GM12892 (cell line): ENCODE measurements at regions not wholly inside any gene's neighbourhood (a gene's known extent, or its start where the extent isn't known, plus 50 kb on each side); places are given as distances from the start of the nearest gene placed in this dataset.

ENCODE experiments used
- DNase-seq: peaks from one replicate; pipeline ENCODE4 v3.0.0; 2011; ENCODE audit not compliant: insufficient read length
- FAIRE-seq: peaks from 2 replicates; lab custom pipeline; 2011; peaks lifted over from hg19 to GRCh38; lab: Jason Lieb, UNC
- POLR2A ChIP-seq: IDR thresholded peaks from 2 replicates; pipeline ENCODE4 v1.6.1; 2011; ENCODE audit warnings: low read depth, low read length, control low read depth
- POLR2AphosphoS5 ChIP-seq: IDR thresholded peaks from 2 replicates; pipeline ENCODE4 v1.6.1; 2011; ENCODE audit warnings: low read depth, low read length, control low read depth
- TAF1 ChIP-seq: IDR thresholded peaks from 2 replicates; pipeline ENCODE4 v1.6.1; 2011; ENCODE audit warnings: low read depth, mild to moderate bottlenecking, control low read depth, low read length, borderline replicate concordance

DNA sequence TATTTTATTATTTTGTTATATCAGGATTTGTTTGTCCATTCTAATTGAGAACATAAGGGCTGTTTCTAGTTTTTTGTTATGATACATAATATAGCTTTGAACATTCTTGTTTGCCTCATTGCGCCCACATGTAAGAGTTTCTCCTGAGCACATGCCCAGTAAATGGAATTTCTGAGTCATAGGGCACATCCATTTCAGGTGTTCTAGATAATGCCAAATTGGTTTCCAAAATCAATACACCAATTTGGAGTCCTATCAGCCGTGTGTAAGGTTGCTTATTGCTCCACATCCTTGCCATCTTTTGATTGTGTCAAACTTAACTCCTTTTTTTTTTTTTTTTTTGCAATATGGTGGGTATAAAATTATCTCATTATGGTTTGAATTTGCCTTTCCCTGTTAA, 97.9 kb upstream of the RESF1 start:
- TF ChIP-seq POLR2A = no peak
- TF ChIP-seq POLR2AphosphoS5 = no peak
- TF ChIP-seq TAF1 = no peak
- no peak for FAIRE-seq
- DNase-seq = no peak

DNA sequence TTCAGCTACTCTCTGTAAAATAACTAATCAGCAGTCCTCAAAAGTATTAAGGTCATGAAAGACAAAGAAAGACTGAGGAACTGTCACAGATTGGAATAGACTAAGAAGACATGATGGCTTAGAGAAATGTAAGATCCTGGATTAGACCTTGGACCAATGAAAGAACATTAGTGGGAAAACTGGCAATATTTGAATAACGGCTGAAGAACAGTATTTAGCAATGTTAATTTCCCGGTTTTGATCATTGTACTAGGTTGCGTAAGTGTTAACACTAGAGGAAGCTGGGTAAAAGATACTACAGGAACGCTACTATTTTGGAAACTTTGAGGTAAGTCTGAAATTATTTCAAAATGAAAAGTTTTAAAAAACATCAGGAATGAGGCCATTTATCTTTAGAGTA, 98.8 kb upstream of the RESF1 start:
- TF ChIP-seq POLR2A (no peak), POLR2AphosphoS5 (no peak), TAF1 (no peak)
- FAIRE-seq (no peak), DNase-seq (no peak)

DNA sequence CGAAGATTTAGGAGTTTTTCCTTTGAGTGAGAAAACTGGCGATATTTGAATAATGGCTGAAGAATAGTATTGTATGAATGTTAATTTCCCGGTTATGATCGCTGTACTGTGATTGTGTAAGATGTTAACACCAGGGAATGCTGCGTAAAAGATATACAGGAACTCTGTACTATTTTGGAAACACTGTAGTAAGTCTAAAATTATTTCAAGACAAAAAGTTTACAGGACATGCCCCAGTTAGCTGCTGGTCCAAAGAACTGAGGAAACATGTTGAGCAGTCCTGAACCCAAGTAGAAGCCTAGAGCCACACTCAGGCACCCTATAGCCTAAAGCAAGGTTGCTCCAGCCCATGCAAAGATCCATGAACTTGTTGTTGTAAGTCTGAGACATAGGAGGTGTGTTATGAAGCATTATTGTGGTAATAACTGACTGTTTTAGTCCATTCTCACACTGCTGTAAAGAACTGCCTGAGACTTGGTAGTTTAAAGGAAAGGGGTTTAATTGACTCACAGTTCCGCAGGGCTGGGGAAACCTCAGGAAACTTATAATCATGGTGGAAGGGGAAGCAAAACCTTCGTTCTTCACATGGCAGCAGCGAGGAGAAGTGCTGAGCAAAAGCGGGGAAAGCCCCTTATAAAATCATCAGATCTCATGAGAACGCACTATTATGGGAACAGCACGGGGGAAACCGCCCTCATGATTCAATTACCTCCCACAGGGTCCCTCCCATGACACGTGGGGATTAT, 99.8 kb upstream of the RESF1 start:
- TF ChIP-seq POLR2A = no peak
- TF ChIP-seq TAF1 = no peak
- TF ChIP-seq POLR2AphosphoS5 = no peak
- DNase-seq (no peak), FAIRE-seq (peak; percentile 85)

DNA sequence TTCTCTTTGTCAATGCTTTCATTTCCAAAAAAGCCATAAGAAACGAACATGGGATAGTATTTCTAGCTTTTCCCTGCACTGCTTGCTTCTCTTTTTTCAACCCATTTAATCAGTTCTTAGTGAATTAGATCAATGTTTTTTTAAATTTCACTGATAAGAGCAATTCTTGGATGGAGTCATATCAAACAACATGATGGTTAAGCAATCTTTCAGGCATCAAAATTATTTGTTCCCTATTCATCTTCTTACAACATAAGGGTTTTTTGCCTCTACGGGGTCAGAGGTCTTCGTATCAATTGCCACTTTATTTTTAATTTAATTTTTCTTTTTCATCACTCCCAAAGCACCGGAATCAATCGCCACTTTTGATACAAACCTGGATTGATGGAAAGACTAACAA, 103.8 kb upstream of the RESF1 start:
- DNase-seq (no peak), FAIRE-seq (no peak)
- TF ChIP-seq TAF1 (no peak), POLR2A (no peak), POLR2AphosphoS5 (no peak)

GRCh38 chr12:31853977-31854376, 105.2 kb upstream of the RESF1 start:
- no peak for DNase-seq
- TF ChIP-seq TAF1 (no peak), POLR2AphosphoS5 (no peak), POLR2A (no peak)
- no peak for FAIRE-seq

GRCh38 chr12:31853520-31853919, 105.7 kb upstream of the RESF1 start:
- no peak for DNase-seq
- FAIRE-seq = no peak
- no peak for TF ChIP-seq POLR2A
- no peak for TF ChIP-seq POLR2AphosphoS5
- no peak for TF ChIP-seq TAF1

DNA sequence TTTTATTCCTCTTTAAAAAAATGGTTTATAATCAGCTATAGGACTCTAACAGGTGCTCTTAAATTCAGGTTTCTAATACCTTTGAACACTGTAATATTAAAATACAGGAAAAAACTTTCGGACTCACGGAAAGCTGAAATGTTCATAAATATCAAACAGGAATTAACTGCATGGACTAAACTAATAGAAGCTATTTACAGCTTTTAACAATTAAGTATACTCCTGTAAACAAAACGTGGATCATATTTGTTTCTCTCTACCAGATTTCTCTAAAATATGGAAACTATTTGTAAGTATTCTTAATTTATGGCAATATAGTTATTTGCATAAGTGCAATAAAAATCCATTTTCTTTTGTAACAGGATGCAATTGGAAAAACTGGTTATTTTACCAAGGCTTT, 108.9 kb upstream of the RESF1 start:
- TF ChIP-seq POLR2AphosphoS5 (no peak), POLR2A (no peak), TAF1 (no peak)
- FAIRE-seq (no peak), DNase-seq (no peak)

GRCh38 chr12:31849090-31849687, 110.0 kb upstream of the RESF1 start:
- no peak for DNase-seq
- no peak for FAIRE-seq
- no peak for TF ChIP-seq TAF1
- TF ChIP-seq POLR2AphosphoS5 = no peak
- no peak for TF ChIP-seq POLR2A

GRCh38 chr12:31846405-31846804, 112.8 kb upstream of the RESF1 start:
- TF ChIP-seq POLR2AphosphoS5 = no peak
- TF ChIP-seq POLR2A = no peak
- TF ChIP-seq TAF1 = no peak
- FAIRE-seq (no peak), DNase-seq (no peak)

GRCh38 chr12:31845613-31846322, 113.4 kb upstream of the RESF1 start:
- DNase-seq = no peak
- no peak for TF ChIP-seq POLR2A
- TF ChIP-seq POLR2AphosphoS5 = no peak
- TF ChIP-seq TAF1 = no peak
- FAIRE-seq = no peak

DNA sequence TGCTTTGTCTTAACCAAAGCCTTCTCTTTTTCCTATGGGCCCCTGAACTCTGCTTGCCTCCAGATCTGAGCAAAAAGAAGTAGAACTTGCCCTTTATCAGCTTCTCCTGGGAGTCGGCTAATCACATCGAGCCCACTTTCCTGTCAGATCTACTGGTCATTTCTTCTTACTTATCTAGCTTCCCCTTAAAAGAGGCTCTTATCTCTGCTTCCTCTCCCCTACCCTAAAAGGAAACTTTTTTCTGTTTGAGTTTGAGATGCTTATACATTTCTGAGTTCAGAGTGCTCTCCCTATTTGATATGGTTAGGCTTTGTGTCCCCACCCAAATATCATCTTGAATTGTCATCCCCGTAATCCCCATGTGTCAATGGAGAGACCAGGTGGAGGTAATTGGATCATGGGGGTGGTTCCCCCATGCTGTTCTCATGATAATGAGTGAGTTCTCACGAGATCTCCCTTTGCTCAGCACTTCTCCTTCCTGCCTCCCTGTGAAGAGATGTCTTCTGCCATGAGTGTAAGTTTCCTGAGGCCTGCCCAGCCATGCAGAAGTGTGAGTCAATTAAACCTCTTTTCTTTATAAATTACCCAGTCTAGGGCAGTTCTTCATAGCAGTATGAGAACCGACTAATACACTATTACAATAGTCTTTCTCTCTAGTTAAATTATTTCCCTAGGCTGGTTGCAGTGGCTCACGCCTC, 114.7 kb upstream of the AMN1 start:
- FAIRE-seq (no peak), DNase-seq (no peak)
- TF ChIP-seq TAF1 (no peak), POLR2A (no peak), POLR2AphosphoS5 (no peak)
